ENCODE measurements at regions not wholly inside any gene's neighbourhood (a gene's known extent, or its start where the extent isn't known, plus 50 kb on each side); places are given as distances from the start of the nearest gene placed in this dataset.

DNA sequence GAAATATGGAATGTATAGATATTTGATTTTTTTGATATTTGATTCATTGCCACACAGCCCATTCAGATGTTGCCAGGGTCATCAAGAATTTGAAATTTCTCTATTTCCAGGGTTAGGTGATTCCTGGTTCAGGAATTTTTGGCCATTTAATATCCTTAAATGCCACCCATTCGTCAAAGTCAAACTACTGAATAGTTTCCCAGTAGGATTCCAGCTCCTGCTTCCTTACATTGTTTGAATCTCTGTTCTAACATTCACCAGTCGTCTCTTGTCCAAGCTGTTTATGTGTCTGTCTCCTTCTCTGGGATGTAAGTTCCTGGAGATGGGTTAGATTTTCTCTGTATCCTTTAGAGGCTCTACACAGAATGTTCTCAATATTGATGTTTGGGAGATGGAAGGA lies 124.9 kb upstream of the TLE3 start:
- TF ChIP-seq GATA3 (IDR thresholded peaks at IDR 0.05; ENCODE audit: low read depth, low read length) (no peak), GATA2 (IDR thresholded peaks at IDR 0.05; ENCODE audit: low read depth, low read length) (no peak)
